SK-N-DZ (cell line): ENCODE measurements at regions not wholly inside any gene's neighbourhood (a gene's known extent, or its start where the extent isn't known, plus 50 kb on each side); places are given as distances from the start of the nearest gene placed in this dataset.

Source experiments
- DNase-seq: peaks from one replicate; pipeline ENCODE4 v3.0.0-alpha.2; 2015; ENCODE audit warnings: low spot score

DNA sequence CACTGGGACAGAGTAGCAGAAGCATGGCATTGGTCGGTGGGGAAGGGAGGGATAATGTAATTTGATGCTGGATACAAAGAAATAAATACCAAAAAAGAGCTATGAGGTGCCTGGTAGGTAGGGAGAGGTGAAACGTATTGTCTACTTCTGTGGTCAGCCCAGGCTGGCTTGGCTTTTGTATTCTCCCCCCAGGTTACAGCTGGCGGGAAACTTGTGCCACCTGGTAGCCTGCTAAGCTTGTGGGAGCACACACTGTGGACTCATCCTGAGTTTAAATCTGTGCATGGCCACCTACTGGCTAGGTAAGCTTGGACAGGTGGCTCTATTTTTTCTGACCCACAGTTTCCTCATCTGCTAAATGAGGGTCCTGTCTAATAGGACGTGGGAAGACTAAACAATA is 165.2 kb upstream of the E2F8 start:
- DNase-seq: no peak

DNA sequence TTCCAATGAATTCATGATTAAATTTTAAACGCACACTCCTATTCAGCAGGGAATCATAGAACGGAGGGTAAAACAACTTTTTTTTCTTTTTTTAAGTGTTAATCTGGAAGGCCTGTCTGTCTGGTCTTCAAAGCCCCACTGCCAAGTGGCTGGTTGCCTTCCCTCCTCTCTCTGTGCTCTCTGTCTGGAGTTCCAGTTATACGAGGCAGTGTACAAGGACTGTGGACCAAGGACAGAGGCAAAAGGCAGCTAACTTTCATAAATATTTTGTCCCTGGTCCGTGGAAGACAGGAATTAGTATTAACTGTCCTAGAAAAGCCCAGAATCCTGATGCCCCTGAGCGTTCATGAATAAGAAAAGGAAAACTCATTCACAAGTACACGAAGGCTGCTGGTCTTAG is 164.0 kb upstream of the E2F8 start:
- DNase-seq: no peak

DNA sequence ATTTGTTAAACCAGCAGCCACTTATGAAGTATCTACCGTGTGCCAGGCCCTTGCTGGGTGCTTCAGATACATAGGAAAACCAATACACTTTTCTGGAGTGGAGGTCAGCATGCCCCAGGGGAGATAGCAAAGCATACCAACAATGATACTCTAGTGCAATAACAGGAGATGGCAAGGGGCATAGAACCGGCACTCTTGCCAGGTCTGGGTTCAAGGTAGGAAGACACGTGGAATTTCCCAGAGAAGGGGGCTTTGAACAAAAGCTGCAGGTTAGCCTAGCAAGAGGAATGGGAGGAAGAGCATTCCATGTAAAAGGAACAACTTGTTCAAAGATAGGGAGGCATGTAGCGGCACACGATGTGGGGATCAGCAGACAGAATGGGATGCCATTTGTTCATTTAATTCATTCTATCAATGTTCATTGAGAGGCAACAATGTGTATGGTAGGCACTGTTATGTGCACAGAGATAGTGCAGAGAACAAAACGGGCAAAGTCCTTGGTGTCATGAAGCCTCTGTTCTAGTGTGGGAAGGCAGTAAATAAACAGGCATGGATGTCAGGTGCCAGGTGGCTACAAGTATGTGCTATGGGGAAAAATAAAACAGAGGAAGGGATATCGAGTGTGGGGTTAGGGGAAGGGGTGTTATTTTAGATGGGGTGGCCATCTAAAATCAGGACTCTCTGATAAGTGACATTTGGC is 162.6 kb upstream of the E2F8 start:
- no peak for DNase-seq

DNA sequence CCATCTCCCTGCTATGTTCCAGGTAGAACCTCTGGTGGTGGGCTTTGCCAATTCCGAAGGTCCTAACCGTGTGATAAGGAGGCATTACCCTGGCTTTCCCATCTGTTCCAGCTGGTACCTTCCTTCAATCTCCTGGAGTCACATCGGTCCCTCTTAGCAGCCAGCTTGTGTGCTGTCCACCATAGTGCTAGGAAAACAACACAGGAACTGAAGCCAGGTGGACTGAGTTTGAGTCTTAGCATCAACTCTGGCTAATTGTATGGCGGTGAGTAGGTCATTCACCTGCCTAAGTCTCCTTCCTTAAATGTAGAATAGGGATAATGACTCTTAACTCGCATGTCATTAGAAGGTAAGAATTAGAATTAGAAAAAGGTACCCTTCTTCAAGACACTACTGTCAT is 159.6 kb upstream of the E2F8 start:
- no peak for DNase-seq

DNA sequence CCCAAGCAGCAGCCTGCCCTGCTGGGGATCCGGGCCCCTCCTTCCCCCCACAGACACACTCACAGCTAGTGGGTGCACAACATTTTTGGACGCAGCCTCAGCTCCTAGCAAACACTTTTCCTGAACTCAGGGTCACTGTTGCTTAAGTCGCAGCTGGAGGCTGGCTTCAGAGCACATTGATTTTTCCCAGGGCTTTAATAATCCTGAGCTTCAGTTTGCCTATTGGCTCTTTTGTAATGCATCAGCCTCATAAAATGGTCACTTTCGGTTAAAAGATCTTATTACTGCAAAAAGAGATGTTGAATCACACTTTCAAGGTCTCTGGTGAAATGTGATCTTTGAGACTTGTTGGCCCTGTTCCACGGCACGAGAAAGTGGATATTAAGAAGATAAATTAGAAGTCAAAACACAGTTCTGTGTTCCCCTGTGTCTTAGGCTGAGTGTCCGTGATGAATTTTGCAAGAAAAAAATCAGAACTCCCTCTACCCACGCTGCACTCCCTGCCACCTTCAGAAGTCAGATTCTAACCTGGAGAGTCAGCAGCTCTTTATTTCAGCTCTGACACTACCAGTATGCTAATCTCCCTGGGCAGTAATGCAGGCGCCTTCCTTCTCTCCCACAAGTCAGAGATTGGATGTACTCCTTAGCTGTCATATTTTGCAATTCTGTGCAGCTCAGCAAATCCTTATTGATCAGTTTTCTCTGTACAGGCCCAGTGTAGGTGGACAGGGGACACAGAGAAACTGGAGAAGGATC is 158.2 kb upstream of the E2F8 start:
- DNase-seq: no peak

DNA sequence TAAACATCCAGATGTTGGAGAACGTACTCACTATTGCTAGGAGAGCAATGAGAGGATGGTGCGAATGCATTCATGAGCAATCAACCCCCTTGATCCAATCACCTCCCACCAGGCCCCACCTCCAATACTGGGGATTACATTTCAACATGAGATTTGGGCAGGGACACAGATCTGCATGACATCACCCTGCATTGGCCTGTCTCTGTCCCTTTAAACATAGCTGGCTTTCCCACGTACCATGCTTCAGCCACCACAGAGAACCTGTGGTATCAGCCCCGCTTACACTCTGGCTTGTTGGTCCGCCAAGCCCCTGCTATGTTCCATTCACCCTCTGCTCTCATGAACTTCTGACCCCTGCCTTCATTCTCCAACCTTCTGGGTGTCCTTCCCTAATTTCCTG is 157.5 kb upstream of the E2F8 start:
- no peak for DNase-seq

DNA sequence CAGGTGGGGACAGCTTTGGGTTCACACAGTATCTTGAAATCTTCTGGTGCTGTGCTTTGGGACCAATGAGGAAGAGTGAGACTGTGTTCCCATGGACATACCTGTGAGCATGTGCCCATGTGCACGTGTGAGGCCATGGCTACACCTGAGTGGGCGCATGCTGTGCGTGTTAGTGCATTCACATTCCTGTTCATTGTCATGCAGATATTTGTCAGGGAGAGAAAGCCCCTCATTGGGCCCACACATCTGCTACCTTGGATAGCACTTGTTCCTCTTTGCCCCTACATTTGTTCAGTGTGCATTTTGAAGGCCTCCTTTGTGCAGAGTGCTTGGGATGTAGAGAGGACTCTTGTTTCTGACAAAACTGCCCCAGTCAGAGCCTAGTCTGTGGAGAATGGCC is 154.3 kb upstream of the E2F8 start:
- no peak for DNase-seq

DNA sequence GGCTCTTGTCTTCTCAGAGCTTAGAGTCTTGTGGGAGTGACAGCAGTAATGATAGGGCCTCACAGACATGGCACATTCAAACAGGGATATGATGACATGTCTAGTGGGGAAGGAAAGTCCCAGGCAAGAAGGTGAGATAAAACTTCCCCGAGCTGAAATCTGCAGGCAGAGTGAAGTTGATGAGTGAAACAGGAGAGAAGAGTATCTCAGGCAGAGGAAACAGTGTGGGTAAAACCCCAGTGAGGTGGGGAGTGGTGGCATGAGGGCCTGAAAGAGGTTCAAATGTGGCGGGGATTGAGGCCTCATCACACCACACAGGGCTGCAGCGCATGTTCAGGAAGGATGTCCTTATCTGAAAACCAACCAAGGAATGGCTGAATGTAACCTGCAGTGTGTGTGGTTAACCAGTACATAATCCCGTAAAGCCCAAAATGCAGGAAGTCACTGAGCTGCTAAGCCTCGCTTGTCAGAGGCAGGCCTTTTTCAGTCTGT is 153.8 kb upstream of the E2F8 start:
- no peak for DNase-seq

DNA sequence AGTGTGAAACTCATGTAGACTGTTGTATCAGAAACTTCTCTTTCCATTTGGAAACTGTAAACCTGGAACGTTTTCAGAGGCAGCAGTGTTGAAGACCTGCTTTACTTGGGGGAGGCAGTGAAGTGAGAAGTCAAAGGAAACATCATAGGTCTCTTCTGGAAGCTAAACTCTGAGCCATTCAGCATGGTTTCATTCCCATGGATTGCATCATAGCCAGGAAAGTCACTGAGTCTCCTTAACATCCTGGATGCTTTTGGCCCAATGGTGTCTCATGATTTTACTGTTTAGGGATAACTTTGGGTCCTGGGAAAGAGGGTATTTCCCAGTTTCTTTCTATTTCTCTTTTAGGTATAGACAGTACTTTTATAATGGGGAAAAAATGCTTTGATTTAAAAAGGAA is 153.2 kb upstream of the E2F8 start:
- no peak for DNase-seq

DNA sequence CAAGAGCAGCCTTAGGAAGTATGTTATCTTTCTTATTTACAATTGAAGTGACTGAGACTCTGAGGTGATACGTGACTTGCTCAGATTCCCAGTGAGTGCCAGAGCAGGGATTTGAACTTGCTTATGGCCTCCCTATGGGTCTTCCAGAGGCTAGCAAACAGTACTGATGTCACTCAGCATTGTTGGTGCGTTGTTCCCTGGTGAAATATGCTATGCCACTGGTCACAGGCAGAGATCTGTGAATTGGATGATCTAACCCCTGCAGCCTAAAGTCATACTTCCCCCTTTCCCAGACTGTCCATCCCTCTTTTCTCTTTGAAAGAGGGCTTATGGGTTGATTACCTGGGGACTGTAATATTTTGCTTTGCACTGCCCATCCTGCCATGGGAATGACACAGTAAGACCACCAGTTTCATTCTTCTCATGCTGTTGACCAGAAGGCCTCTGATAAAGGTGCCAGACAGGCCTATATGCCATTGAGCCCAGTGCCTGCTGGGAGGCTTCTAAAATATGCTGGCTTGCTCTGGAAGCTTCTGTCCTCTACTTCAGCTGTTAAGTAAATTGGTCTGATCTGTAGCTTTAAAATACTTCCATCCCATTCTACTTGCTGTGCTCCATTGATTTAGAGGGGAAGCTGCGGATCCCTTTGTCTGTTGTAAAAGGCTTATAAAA is 152.2 kb upstream of the E2F8 start:
- DNase-seq: no peak

DNA sequence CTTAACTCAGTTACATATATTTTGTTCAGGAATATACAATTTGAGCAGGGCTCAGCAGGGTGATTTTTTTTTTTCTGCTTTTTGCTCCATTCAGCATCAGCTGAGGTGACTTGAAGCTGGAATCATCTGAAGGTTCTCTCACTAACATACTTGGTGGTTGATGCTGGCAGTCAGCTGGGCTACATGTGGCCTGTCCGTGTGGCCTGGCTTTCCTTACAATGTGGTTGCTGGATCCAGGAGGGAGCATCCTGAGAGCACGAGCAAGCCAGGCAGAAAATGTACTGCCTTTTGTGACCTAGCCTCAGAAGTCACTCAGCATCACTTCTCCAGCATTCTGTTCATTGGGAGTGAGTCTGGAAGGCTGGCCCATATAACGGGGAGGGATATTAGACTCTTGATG is 151.6 kb upstream of the E2F8 start:
- DNase-seq: no peak

DNA sequence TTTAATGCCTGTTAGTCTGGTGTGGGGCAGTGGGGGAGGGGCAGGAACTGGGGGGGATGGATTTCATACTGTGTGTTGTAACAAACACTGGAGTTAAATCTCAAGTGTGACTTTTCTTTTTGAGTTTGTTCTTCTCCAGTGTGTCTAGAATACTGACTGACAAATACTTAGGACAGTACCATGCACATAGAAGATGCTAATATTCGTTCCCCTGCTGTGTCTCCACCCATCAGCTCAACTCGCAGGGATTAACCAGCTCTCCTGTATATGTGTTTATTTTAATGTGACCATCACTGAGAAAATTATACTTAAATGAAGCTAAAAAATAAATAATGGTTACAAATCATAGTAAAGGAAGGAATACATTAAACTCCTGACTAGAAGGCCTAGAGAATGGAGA is 150.9 kb upstream of the E2F8 start:
- DNase-seq: no peak

DNA sequence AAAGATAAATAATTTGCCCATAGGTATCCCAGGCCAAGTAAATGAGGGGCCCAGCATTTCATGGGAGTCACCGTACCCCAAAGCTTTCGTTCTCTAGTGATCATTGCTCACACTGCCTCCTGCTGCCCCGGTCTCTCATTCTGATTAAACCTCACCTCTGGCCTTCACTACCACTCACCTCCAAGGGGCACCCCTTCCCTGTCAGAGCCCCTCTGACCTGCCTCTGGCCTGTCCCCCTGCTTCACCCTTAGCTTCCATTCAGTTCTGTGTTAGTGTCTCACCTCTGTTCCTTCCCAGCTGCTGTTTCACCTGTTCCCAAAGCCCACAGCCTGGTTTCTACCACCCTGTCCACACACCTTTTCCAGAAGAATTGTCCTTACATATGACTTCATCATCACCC is 150.3 kb upstream of the E2F8 start:
- no peak for DNase-seq

DNA sequence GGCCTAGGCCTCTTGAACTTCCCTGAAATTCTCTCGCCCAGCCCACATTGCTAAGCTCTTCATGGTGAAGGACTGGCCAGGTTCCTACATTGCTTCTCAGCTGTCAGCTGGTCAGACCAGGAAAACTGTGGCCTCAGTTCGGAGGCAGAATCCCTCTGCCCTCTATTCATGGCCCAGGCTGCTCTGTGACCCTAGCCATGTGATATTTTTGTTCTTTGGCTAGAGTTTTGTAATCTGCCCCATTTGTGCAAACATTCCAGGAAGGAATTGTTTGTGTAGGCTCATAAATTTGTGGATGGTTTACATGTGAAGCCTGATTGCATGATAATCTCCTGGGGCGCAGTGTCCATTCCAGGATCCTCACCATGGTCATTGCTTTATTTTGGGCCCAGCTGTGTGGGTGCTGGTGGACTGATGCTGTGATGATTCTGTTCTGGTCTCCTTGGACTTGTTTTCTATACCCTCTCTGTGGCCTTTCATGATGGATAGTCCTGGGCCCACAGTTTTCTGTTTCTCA is 149.1 kb upstream of the E2F8 start:
- DNase-seq: no peak

DNA sequence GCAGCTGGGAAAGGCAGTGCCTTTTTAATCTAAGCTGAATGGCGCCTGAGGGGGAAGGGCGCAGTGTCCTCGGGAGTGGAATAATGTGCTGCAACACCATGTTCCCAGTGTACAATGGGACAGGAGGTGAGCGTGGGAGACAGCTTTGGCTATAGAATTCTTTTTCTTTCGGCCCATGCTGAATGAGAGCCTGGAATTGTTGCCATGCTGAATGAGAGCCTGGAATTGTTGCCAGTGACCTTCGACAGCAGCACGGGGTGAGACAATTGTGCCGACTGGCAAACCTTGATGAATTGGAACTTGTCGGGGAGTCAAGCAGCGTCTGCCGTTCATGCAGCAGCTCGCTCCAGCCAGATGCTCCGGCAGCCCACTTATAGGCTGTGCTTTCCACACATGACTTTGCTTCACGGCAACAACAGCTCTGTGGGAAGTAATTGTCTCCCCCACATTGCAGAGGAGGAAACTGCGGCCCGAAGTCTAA is 141.4 kb upstream of the E2F8 start:
- DNase-seq: no peak

DNA sequence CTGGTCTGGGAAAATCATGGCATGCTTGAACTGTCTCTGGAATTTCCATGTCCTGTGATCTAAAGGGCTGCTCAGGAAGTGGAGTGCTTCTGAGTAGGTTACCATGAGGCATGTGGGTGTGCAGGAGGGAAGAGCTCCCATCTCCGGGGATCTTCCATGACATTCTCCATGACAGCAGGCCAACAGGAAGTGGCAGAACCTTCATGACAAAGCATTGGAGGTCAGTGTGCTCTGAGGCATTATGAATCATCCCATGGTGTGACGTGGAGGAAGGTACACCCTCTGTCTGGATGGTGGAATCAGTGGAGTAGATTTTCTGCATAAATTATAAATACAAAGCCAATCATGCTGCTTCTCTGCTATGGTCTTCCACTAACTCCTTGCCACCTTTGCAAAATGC is 139.6 kb upstream of the E2F8 start:
- no peak for DNase-seq

DNA sequence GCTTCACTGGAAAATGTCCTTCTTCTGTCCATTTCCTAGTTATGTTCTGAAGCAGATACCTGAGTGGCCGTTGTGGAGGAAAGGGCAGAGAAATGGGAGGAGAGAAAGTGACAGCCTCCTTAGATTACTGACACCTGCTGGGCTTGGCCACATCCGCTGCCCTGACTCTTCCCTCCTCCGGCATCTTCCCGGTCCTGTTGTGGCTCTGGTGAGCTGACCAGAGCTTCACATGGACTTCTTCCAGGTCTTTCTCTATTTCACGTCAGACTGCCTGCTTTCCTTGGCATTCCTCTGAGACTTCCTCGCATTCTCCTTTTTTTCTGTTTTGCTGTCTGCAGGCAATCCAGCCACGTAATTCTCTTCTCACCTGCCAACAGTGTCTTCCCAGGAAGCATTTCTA is 138.7 kb upstream of the E2F8 start:
- no peak for DNase-seq

DNA sequence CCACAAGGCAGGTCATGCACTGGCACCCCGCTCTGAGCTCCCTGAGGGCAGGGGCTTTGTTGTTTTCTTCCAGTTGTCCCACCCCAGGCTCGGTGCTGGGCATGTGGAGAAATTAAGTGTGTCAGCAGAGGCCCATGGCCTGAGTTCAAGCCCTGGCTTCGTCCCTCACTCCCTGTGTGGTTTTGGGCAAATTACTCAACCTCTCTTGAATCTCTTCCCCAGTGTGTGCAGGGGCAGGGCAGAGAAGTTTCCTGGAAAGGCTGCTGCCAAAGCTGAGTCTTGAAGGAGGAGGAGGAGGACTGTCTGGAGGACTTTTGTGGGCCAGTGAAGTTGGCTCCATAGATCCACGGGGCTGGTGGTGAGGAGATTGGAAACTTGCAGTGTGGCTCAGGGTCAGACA is 138.1 kb upstream of the E2F8 start:
- no peak for DNase-seq

DNA sequence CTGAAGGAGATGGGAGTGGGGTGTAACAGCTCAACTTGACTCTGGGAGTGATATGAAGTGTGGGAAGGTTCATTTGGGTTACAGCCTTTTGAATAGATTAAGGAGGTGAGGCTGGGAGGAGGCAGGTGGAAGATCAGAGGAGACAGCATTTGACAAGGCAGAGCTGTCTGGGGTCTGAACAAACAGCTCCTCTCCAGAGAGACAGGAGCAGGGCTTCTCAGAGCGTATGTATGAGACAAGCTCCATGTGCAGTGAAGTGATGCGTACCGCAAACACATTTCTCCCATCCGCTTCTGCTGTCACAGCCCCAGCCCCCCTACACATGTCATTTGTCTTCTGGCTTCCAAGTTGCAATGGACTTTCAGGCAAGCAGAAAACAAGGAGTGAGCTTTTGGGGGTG is 137.1 kb upstream of the E2F8 start:
- DNase-seq: no peak

DNA sequence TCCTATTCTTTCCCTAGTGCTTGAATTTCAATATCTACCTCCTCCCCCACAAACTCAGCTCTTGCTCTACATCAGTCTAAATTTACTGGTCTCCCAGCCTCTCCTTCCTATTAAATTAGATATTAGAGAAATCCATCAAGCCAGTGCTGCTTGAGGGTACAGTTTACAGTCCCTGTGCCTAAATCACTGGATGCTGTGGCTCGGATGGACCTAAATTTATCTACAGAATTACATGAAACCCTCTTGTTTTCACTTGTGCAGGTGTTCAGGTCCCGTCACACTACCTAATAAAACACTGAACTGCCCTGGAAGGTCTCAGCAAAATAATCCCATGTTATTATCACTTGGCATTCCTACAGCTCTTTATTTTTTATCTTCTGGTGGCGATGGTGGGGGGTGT is 134.7 kb upstream of the E2F8 start:
- no peak for DNase-seq

DNA sequence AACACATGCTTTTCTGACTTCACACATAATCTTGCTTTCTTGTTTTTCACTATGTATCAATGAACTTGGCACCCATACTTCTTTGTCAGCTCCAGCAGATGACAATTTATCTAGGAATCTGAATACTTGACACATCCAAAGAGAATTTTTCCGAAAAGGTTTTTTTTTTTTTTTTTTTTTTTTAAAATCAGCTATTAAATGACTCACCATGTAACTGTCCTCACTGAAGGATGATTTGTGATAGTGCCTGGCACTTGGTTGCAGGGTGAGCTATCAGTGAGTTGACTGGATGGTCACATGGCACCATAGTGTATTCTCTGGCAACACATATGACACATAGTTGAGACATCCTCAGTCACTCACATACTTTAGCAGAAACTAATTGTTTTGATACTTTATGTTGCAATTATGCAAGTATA is 133.4 kb upstream of the E2F8 start:
- DNase-seq: no peak

DNA sequence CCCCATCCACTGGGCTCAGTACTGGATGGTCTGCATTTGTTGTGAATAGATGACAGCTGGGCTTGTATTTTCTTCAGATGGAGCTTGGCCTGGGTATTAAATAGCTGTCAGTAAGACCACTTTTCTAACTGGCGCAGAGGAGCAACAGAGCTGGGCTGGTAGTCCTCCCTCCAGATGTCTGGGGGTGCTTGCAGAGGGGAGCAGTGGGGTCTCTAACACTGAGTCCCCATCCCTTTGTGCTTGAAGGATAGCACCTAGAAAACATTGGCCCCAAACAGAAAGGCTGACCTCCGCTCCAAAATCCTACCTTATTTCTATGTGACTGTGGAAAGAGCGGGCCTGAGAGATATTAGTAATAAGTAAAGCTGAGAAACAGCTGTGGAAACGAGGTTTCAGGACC is 131.6 kb upstream of the E2F8 start:
- DNase-seq: no peak
